ENCODE measurements at regions not wholly inside any gene's neighbourhood (a gene's known extent, or its start where the extent isn't known, plus 50 kb on each side); places are given as distances from the start of the nearest gene placed in this dataset.

GRCh38 chr3:104561324-104561723, 805.4 kb upstream of the ALCAM start:
- intact Hi-C loops (cut with DNase I), result no loop called here
- DNase-seq, result no peak
- Histone ChIP-seq H3K4me3 (no peak overlapping the region), H3K36me3 (no peaks in the 10 kb centered on the region), H3K9me3 (no peaks in the 10 kb centered on the region), H3K27ac (no peak overlapping the region), H3K27me3 (no peaks in the 10 kb centered on the region), H3K4me1 (no peaks in the 10 kb centered on the region)
- TF ChIP-seq CTCF (IDR thresholded peaks at IDR 0.05), result no peak
- no peak for ATAC-seq

GRCh38 chr3:104564045-104564643, 802.6 kb upstream of the ALCAM start:
- intact Hi-C loops (cut with DNase I), result no loop called here
- Histone ChIP-seq H3K27me3 (no peaks in the 10 kb centered on the region), H3K9me3 (no peaks in the 10 kb centered on the region), H3K4me1 (no peaks in the 10 kb centered on the region), H3K4me3 (no peak overlapping the region), H3K27ac (no peak overlapping the region), H3K36me3 (no peaks in the 10 kb centered on the region)
- ATAC-seq (peak; percentile 77), DNase-seq (no peak)
- peak; percentile 81 for TF ChIP-seq CTCF (IDR thresholded peaks at IDR 0.05)

GRCh38 chr3:104566054-104566453, 800.7 kb upstream of the ALCAM start:
- no peak overlapping the region for H3K27ac ChIP-seq
- intact Hi-C loops (cut with DNase I), result no loop called here
- TF ChIP-seq CTCF (IDR thresholded peaks at IDR 0.05), result no peak
- DNase-seq (no peak), ATAC-seq (no peak)
- H3K9me3 ChIP-seq, result no peaks in the 10 kb centered on the region
- no peaks in the 10 kb centered on the region for H3K4me1 ChIP-seq
- no peak overlapping the region for H3K4me3 ChIP-seq
- no peaks in the 10 kb centered on the region for H3K36me3 ChIP-seq
- H3K27me3 ChIP-seq, result no peaks in the 10 kb centered on the region

GRCh38 chr3:104575634-104576033, 791.1 kb upstream of the ALCAM start:
- Histone ChIP-seq H3K4me3 (no peak overlapping the region), H3K9me3 (no peaks in the 10 kb centered on the region), H3K4me1 (no peaks in the 10 kb centered on the region), H3K27me3 (no peaks in the 10 kb centered on the region), H3K27ac (no peak overlapping the region), H3K36me3 (no peaks in the 10 kb centered on the region)
- no peak for ATAC-seq
- no peak for TF ChIP-seq CTCF (IDR thresholded peaks at IDR 0.05)
- no peak for DNase-seq
- intact Hi-C loops (cut with DNase I), result no loop called here

GRCh38 chr3:104578558-104578957, 788.2 kb upstream of the ALCAM start:
- TF ChIP-seq CTCF (IDR thresholded peaks at IDR 0.05), result no peak
- no peak overlapping the region for H3K4me3 ChIP-seq
- no peak overlapping the region for H3K27ac ChIP-seq
- H3K27me3 ChIP-seq, result no peaks in the 10 kb centered on the region
- intact Hi-C loops (cut with DNase I), result no loop called here
- no peak for DNase-seq
- H3K9me3 ChIP-seq, result no peaks in the 10 kb centered on the region
- no peak for ATAC-seq
- H3K36me3 ChIP-seq, result no peaks in the 10 kb centered on the region
- H3K4me1 ChIP-seq, result no peaks in the 10 kb centered on the region

GRCh38 chr3:104582092-104582491, 784.6 kb upstream of the ALCAM start:
- no peak overlapping the region for H3K4me3 ChIP-seq
- no peaks in the 10 kb centered on the region for H3K36me3 ChIP-seq
- DNase-seq (no peak), ATAC-seq (no peak)
- no peak for TF ChIP-seq CTCF (IDR thresholded peaks at IDR 0.05)
- intact Hi-C loops (cut with DNase I), result no loop called here
- H3K9me3 ChIP-seq, result no peaks in the 10 kb centered on the region
- no peaks in the 10 kb centered on the region for H3K27me3 ChIP-seq
- H3K27ac ChIP-seq, result no peak overlapping the region
- H3K4me1 ChIP-seq, result no peaks in the 10 kb centered on the region

All from upper lobe of right lung (tissue), 1 donor.